ENCODE measurements at regions not wholly inside any gene's neighbourhood (a gene's known extent, or its start where the extent isn't known, plus 50 kb on each side); places are given as distances from the start of the nearest gene placed in this dataset.

- no peaks in the 10 kb centered on the region for H3K27me3 Mint-ChIP-seq (ENCODE audit: unreplicated experiment)
- TF ChIP-seq CTCF (IDR thresholded peaks at IDR 0.05), result no peak
These were observed 256.9 kb downstream of the CDH19 start for GRCh38 chr18:66346833-66347588.

GRCh38 chr18:66344227-66344626, 259.7 kb downstream of the CDH19 start:
- no peaks in the 10 kb centered on the region for H3K27me3 Mint-ChIP-seq (ENCODE audit: unreplicated experiment)
- no peak for DNase-seq (ENCODE audit: extremely low spot score, unreplicated experiment)
- no peak overlapping the region for H3K27ac Mint-ChIP-seq (ENCODE audit: unreplicated experiment)
- H3K9me3 Mint-ChIP-seq (ENCODE audit: unreplicated experiment), result no peaks in the 10 kb centered on the region
- H3K36me3 Mint-ChIP-seq (ENCODE audit: unreplicated experiment), result no peaks in the 10 kb centered on the region
- H3K4me1 Mint-ChIP-seq (ENCODE audit: unreplicated experiment), result no peaks in the 10 kb centered on the region
- no peak overlapping the region for H3K4me3 Mint-ChIP-seq (ENCODE audit: unreplicated experiment)
- TF ChIP-seq CTCF (IDR thresholded peaks at IDR 0.05), result no peak

More at GRCh38 chr18:66346833-66347588, 256.9 kb downstream of the CDH19 start:
- Mint-ChIP-seq H3K4me1 (ENCODE audit: unreplicated experiment) (no peaks in the 10 kb centered on the region), H3K4me3 (ENCODE audit: unreplicated experiment) (no peak overlapping the region), H3K9me3 (ENCODE audit: unreplicated experiment) (no peaks in the 10 kb centered on the region), H3K27ac (ENCODE audit: unreplicated experiment) (no peak overlapping the region), H3K36me3 (ENCODE audit: unreplicated experiment) (no peaks in the 10 kb centered on the region)
- no peak for DNase-seq (ENCODE audit: extremely low spot score, unreplicated experiment)

GRCh38 chr18:66342577-66342976, 261.3 kb downstream of the CDH19 start:
- H3K36me3 Mint-ChIP-seq (ENCODE audit: unreplicated experiment), result no peaks in the 10 kb centered on the region
- DNase-seq (ENCODE audit: extremely low spot score, unreplicated experiment), result no peak
- no peaks in the 10 kb centered on the region for H3K4me1 Mint-ChIP-seq (ENCODE audit: unreplicated experiment)
- H3K27me3 Mint-ChIP-seq (ENCODE audit: unreplicated experiment), result no peaks in the 10 kb centered on the region
- H3K9me3 Mint-ChIP-seq (ENCODE audit: unreplicated experiment), result peaks cover 3% of the 10 kb centered on the region
- no peak for TF ChIP-seq CTCF (IDR thresholded peaks at IDR 0.05)
- H3K4me3 Mint-ChIP-seq (ENCODE audit: unreplicated experiment), result no peak overlapping the region
- no peak overlapping the region for H3K27ac Mint-ChIP-seq (ENCODE audit: unreplicated experiment)

GRCh38 chr18:66334534-66334933, 269.4 kb downstream of the CDH19 start:
- Mint-ChIP-seq H3K27ac (ENCODE audit: unreplicated experiment) (no peak overlapping the region), H3K36me3 (ENCODE audit: unreplicated experiment) (no peaks in the 10 kb centered on the region), H3K9me3 (ENCODE audit: unreplicated experiment) (peaks cover 3% of the 10 kb centered on the region), H3K4me1 (ENCODE audit: unreplicated experiment) (no peaks in the 10 kb centered on the region), H3K4me3 (ENCODE audit: unreplicated experiment) (no peak overlapping the region), H3K27me3 (ENCODE audit: unreplicated experiment) (no peaks in the 10 kb centered on the region)
- no peak for TF ChIP-seq CTCF (IDR thresholded peaks at IDR 0.05)
- no peak for DNase-seq (ENCODE audit: extremely low spot score, unreplicated experiment)

- no peaks in the 10 kb centered on the region for H3K4me1 Mint-ChIP-seq (ENCODE audit: unreplicated experiment)
- DNase-seq (ENCODE audit: extremely low spot score, unreplicated experiment), result no peak
These were observed 274.2 kb downstream of the CDH19 start for GRCh38 chr18:66329716-66330115.

More at GRCh38 chr18:66329716-66330115, 274.2 kb downstream of the CDH19 start:
- H3K9me3 Mint-ChIP-seq (ENCODE audit: unreplicated experiment), result no peaks in the 10 kb centered on the region
- H3K27ac Mint-ChIP-seq (ENCODE audit: unreplicated experiment), result no peak overlapping the region
- H3K4me3 Mint-ChIP-seq (ENCODE audit: unreplicated experiment), result no peak overlapping the region
- no peaks in the 10 kb centered on the region for H3K36me3 Mint-ChIP-seq (ENCODE audit: unreplicated experiment)
- TF ChIP-seq CTCF (IDR thresholded peaks at IDR 0.05), result no peak
- no peaks in the 10 kb centered on the region for H3K27me3 Mint-ChIP-seq (ENCODE audit: unreplicated experiment)

Measured in osteocyte (in vitro differentiated cells).